PC-9 (cell line): ENCODE measurements at regions not wholly inside any gene's neighbourhood (a gene's known extent, or its start where the extent isn't known, plus 50 kb on each side); places are given as distances from the start of the nearest gene placed in this dataset.

ENCODE experiments used
- BruUV-seq: library from RNA; stranded (reverse); fragments of 400-500 nt; replicated peaks from 2 replicates; lab custom pipeline; 2021; lab: Mats Ljungman, UMichigan
- CTCF ChIA-PET: fragments of 300-600 bp; sonication (Branson Sonifier 250); formaldehyde crosslinking; loops from one replicate; lab custom pipeline; 2022; ENCODE audit warnings: antibody characterized with exemption; lab: Charles Lee
- POLR2A ChIA-PET: fragments of 300-600 bp; sonication (Branson Sonifier 250); formaldehyde crosslinking; loops from one replicate; lab custom pipeline; 2022; ENCODE audit warnings: antibody characterized with exemption; ENCODE audit not compliant: unreplicated experiment; lab: Charles Lee
- DNase-seq, 2 experiments: peaks; one replicate each; pipeline versions ENCODE4 v3.0.0 to v3.0.0-alpha.2; 2015 to 2022; ENCODE audit warnings: mixed read lengths in 1 of 2
- H2AFZ ChIP-seq: fragments of 200-600 bp; sonication (generic); 2 replicates; pipeline ENCODE4 v1.8.1; 2017; ENCODE audit warnings: antibody characterized with exemption
- H3F3A ChIP-seq: fragments of 200-600 bp; sonication (generic); 2 replicates; pipeline ENCODE4 v1.8.1; 2017; ENCODE audit warnings: antibody characterized with exemption, mild to moderate bottlenecking, low read depth; ENCODE audit not compliant: insufficient read depth
- H3K27ac ChIP-seq: fragments of 200-600 bp; sonication (generic); 2 replicates; pipeline ENCODE4 v1.6.1; 2016; ENCODE audit warnings: mixed run types
- H3K27me3 ChIP-seq: fragments of 200-600 bp; sonication (generic); 2 replicates; pipeline ENCODE4 v1.6.1; 2016; ENCODE audit warnings: low read depth, mixed run types; ENCODE audit not compliant: insufficient read depth
- H3K36me3 ChIP-seq: fragments of 200-600 bp; sonication (generic); 2 replicates; pipeline ENCODE4 v1.6.1; 2016; ENCODE audit warnings: low read depth, mixed run types
- H3K4me1 ChIP-seq: fragments of 200-600 bp; sonication (generic); replicated peaks from 2 replicates; pipeline ENCODE4 v1.6.1; 2016; ENCODE audit warnings: mixed run types; ENCODE audit not compliant: insufficient read depth
- H3K4me2 ChIP-seq: fragments of 200-600 bp; sonication (generic); 2 replicates; pipeline ENCODE4 v1.6.1; 2017; ENCODE audit warnings: mixed run types
- H3K4me3 ChIP-seq: fragments of 200-600 bp; sonication (generic); 2 replicates; pipeline ENCODE4 v1.6.1; 2016; ENCODE audit warnings: mixed run types
- H3K79me2 ChIP-seq: fragments of 200-600 bp; sonication (generic); 2 replicates; pipeline ENCODE4 v1.6.1; 2017; ENCODE audit warnings: low read depth, mixed run types
- H3K9me2 ChIP-seq: fragments of 200-600 bp; sonication (generic); 2 replicates; pipeline ENCODE4 v1.8.1; 2017; ENCODE audit warnings: mild to moderate bottlenecking; ENCODE audit not compliant: insufficient read depth
- H3K9me3 ChIP-seq: fragments of 200-600 bp; sonication (generic); 2 replicates; pipeline ENCODE4 v1.8.1; 2016; ENCODE audit warnings: low read depth; ENCODE audit not compliant: insufficient read depth
- H4K20me1 ChIP-seq: fragments of 200-600 bp; sonication (generic); 2 replicates; pipeline ENCODE4 v1.8.1; 2017; ENCODE audit not compliant: insufficient read depth
- CTCF ChIP-seq: fragments of 200-600 bp; sonication (generic); conservative IDR thresholded peaks from 2 replicates; pipeline ENCODE4 v1.6.1; 2017; ENCODE audit warnings: mixed run types, antibody characterized with exemption, mild to moderate bottlenecking, moderate library complexity
- EZH2 ChIP-seq: fragments of 200-600 bp; sonication (generic); IDR thresholded peaks from 2 replicates; pipeline ENCODE4 v1.8.0; 2017; ENCODE audit warnings: antibody characterized with exemption, low read depth
- intact Hi-C: fragments of 100-400 bp; cut with micrococcal nuclease; formaldehyde crosslinking; loops from one replicate; pipeline ENCODE4 v1.10.0; 2022; ENCODE audit not compliant: unreplicated experiment

GRCh38 chr3:135447483-135447882, 518.0 kb upstream of the PPP2R3A start:
- Histone ChIP-seq H4K20me1 (no peaks in the 10 kb centered on the region), H3K4me3 (no peak overlapping the region), H3K9me2 (no peaks in the 10 kb centered on the region), H3F3A (no peaks in the 10 kb centered on the region), H2AFZ (no peak overlapping the region), H3K4me1 (no peaks in the 10 kb centered on the region), H3K79me2 (no peaks in the 10 kb centered on the region), H3K27ac (no peak overlapping the region), H3K27me3 (peaks cover 24% of the 10 kb centered on the region), H3K4me2 (no peak overlapping the region), H3K9me3 (no peaks in the 10 kb centered on the region), H3K36me3 (no peaks in the 10 kb centered on the region)
- no peak for TF ChIP-seq CTCF
- no peak for TF ChIP-seq EZH2
- no TSS peak for BruUV-seq
- intact Hi-C loops, result no loop called here
- ChIA-PET CTCF (no interaction called here), POLR2A (no interaction called here)
- no peak for DNase-seq

GRCh38 chr3:135448520-135448919, 517.0 kb upstream of the PPP2R3A start:
- BruUV-seq, result no TSS peak
- CTCF ChIA-PET, result no interaction called here
- POLR2A ChIA-PET, result no interaction called here

GRCh38 chr3:135449046-135449445, 516.5 kb upstream of the PPP2R3A start:
- Histone ChIP-seq H3K4me2 (no peak overlapping the region), H3K4me3 (no peak overlapping the region), H3K4me1 (no peaks in the 10 kb centered on the region), H4K20me1 (no peaks in the 10 kb centered on the region), H2AFZ (no peak overlapping the region), H3K9me3 (no peaks in the 10 kb centered on the region), H3F3A (no peaks in the 10 kb centered on the region), H3K27me3 (peaks cover 19% of the 10 kb centered on the region), H3K36me3 (no peaks in the 10 kb centered on the region), H3K79me2 (no peaks in the 10 kb centered on the region), H3K9me2 (no peaks in the 10 kb centered on the region), H3K27ac (no peak overlapping the region)
- intact Hi-C loops, result no loop called here
- DNase-seq, result no peak
- ChIA-PET CTCF (no interaction called here), POLR2A (no interaction called here)
- TF ChIP-seq CTCF (no peak), EZH2 (no peak)
- BruUV-seq, result no TSS peak

More at GRCh38 chr3:135448520-135448919, 517.0 kb upstream of the PPP2R3A start:
- no peak for DNase-seq
- intact Hi-C loops, result no loop called here
- no peaks in the 10 kb centered on the region for H3K9me2 ChIP-seq
- no peaks in the 10 kb centered on the region for H3K4me1 ChIP-seq
- no peaks in the 10 kb centered on the region for H3K36me3 ChIP-seq
- no peak overlapping the region for H2AFZ ChIP-seq
- H3K4me3 ChIP-seq, result no peak overlapping the region
- H3K4me2 ChIP-seq, result no peak overlapping the region
- TF ChIP-seq EZH2, result no peak
- no peak for TF ChIP-seq CTCF
- no peaks in the 10 kb centered on the region for H3F3A ChIP-seq
- no peaks in the 10 kb centered on the region for H3K9me3 ChIP-seq
- no peaks in the 10 kb centered on the region for H4K20me1 ChIP-seq
- no peak overlapping the region for H3K27ac ChIP-seq
- H3K27me3 ChIP-seq, result peaks cover 15% of the 10 kb centered on the region
- no peaks in the 10 kb centered on the region for H3K79me2 ChIP-seq
